Adrenal gland (tissue), 9 donors: ENCODE measurements at regions not wholly inside any gene's neighbourhood (a gene's known extent, or its start where the extent isn't known, plus 50 kb on each side); places are given as distances from the start of the nearest gene placed in this dataset.

Experiments
- DNase-seq, 7 donors: peaks; one replicate each; pipeline ENCODE4 v3.0.0-alpha.2; 2019 to 2020
- H3K27ac ChIP-seq, 5 donors: fragments of 200-600 bp; sonication (generic) in 4 of 5; 1 replicate in 3 of 5; 2 replicates in 2 of 5; pipeline versions ENCODE4 v1.5.1 to v1.8.0; 2016 to 2020; ENCODE audit warnings: mild to moderate bottlenecking in 1 of 5
- H3K27me3 ChIP-seq: fragments of 200-600 bp; 2 replicates; pipeline ENCODE4 v1.8.0; 2021
- H3K36me3 ChIP-seq, 2 donors: fragments of 200-600 bp; replicated peaks in 1 of 2; 1 replicate in 1 of 2; 2 replicates in 1 of 2; pipeline versions ENCODE4 v1.5.1 to v1.8.0; 2018 to 2022
- H3K4me1 ChIP-seq, 2 donors: fragments of 200-600 bp; replicated peaks in 1 of 2; 1 replicate in 1 of 2; 2 replicates in 1 of 2; pipeline versions ENCODE4 v1.5.1 to v1.8.0; 2018 to 2021
- H3K4me3 ChIP-seq, 4 donors: fragments of 200-600 bp; sonication (generic) in 3 of 4; one replicate each; pipeline ENCODE4 v1.5.1; 2016 to 2018
- H3K9me3 ChIP-seq, 3 donors: fragments of 200-600 bp; sonication (generic) in 1 of 3; replicated peaks in 1 of 3; 1 replicate in 2 of 3; 2 replicates in 1 of 3; pipeline versions ENCODE4 v1.5.1 to v1.8.0; 2016 to 2021
- CTCF ChIP-seq, 6 experiments: fragments of 450-650 bp in 4 of 6; fragments of 200-600 bp in 2 of 6; sonication (generic) in 1 of 6; IDR thresholded peaks; 1 replicate in 5 of 6; 2 replicates in 1 of 6; pipeline versions ENCODE4 v1.5.1 to v1.8.0; 2016 to 2021; ENCODE audit warnings: antibody characterized with exemption in 6 of 6, mild to moderate bottlenecking in 2 of 6, moderate library complexity in 1 of 6
- POLR2A ChIP-seq, 2 donors: fragments of 450-650 bp; IDR thresholded peaks; one replicate each; pipeline ENCODE4 v1.6.1; 2017; ENCODE audit warnings: antibody characterized with exemption in 2 of 2, mild to moderate bottlenecking in 2 of 2, moderate library complexity in 1 of 2
- WGBS, 4 donors: extraction: QIAGEN DNeasy Blood & Tissue Kit in 2 of 4; methylation state at CpG; one replicate each; pipeline versions ENCODE4 v1.1.5 to v1.1.7; 2013 to 2017; 5-methylcytosine and 5-hydroxymethylcytosine counted together
- intact Hi-C, 2 donors: fragments of 100-400 bp; cut with DNase I; formaldehyde crosslinking; loops; one replicate each; pipeline versions ENCODE4 v1.14.1 to v1.15.0; 2022 to 2023
- donor health status: healthy with polysubstance abuse.
- donor health status: Bipolar disorder and iron deficiency.
- donor health status: DM: yes; HTN: yes; CAD: no.
- donor health status: DM: no; HTN: no; CAD: no.
- donor health status: DM: no; HTN: no; CAD: no.

DNA sequence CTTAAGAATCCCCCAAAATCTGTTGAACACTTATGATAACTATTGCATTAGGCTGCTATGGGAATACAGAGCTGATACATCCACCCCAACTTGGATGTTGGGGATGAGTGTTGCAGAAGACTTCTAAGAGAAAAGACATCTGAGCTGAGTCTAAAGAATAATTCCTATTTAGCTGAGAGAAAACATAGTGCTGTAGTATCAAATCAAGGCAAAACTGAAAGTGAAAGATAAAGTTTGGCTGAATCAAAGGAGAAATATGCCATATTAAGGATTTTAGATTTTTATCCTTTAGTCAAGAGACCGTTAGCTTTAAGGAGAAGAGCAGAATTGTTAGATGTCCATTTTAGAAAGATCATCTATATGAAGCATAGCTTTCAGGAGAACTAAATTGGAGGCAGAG, 726.9 kb upstream of the PTBP2 start:
- TF ChIP-seq POLR2A (IDR thresholded peaks at IDR 0.05) (no peak), CTCF (IDR thresholded peaks at IDR 0.05) (no peak)
- intact Hi-C loops = no loop called here
- Histone ChIP-seq H3K4me3 (peak overlapping the region in 1 of 4 donors; percentile 15), H3K27me3 (no peaks in the 10 kb centered on the region), H3K4me1 (no peaks in the 10 kb centered on the region), H3K36me3 (no peaks in the 10 kb centered on the region), H3K27ac (no peak overlapping the region), H3K9me3 (peaks cover 0 to 3% (median 0%) of the 10 kb centered on the region in 3 donors)
- DNase-seq = no peak
- WGBS, 4 donors = 44 to 66% (median 49%) methylated on average over 1 of the region's 1 CpG

DNA sequence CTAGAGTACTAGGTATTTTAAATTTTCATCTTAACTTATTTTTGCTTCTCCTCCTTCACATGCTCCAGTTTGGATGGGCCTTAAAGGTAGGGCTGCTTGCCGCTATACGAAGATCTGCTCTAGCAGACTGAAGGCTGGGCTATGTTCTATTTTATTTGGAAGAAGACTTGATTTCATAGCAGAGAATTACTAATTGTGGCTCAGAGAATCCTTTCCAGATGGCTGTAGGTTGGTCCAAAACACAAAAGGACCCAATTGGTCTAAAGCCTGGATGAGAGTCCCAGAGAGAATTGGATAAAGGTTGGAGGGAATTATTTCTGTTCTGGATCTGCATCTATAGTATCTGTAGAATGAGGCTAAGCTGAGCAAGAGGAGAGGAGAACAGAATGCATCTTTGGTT, 719.4 kb upstream of the PTBP2 start:
- peaks cover 0 to under 1% (median 0%) of the 10 kb centered on the region in 3 donors for H3K9me3 ChIP-seq
- WGBS, 4 donors = 71 to 87% (median 82%) methylated on average over 2 of the region's 2 CpGs
- no peaks in the 10 kb centered on the region for H3K27me3 ChIP-seq
- no peak for TF ChIP-seq POLR2A (IDR thresholded peaks at IDR 0.05)
- no peak for TF ChIP-seq CTCF (IDR thresholded peaks at IDR 0.05)
- intact Hi-C loops = no loop called here
- no peak overlapping the region for H3K27ac ChIP-seq
- no peaks in the 10 kb centered on the region for H3K4me1 ChIP-seq
- H3K4me3 ChIP-seq = no peak overlapping the region
- H3K36me3 ChIP-seq = no peaks in the 10 kb centered on the region
- no peak for DNase-seq

- no peak for DNase-seq
- 67 to 71% (median 70%) methylated on average over 9 of the region's 9 CpGs for WGBS, 4 donors
- TF ChIP-seq CTCF (IDR thresholded peaks at IDR 0.05) (no peak), POLR2A (IDR thresholded peaks at IDR 0.05) (no peak)
- no peak overlapping the region for H3K4me3 ChIP-seq
- H3K36me3 ChIP-seq = no peaks in the 10 kb centered on the region
- H3K27ac ChIP-seq = no peak overlapping the region
- H3K9me3 ChIP-seq = peaks cover 0 to 4% (median 0%) of the 10 kb centered on the region in 3 donors
- intact Hi-C loops = no loop called here
- no peaks in the 10 kb centered on the region for H3K27me3 ChIP-seq
- H3K4me1 ChIP-seq = no peaks in the 10 kb centered on the region
Measured at GRCh38 chr1:96002969-96003964, 718.3 kb upstream of the PTBP2 start.

- Histone ChIP-seq H3K27me3 (no peaks in the 10 kb centered on the region), H3K9me3 (peaks cover 0 to 4% (median 0%) of the 10 kb centered on the region in 3 donors), H3K4me3 (no peak overlapping the region), H3K27ac (no peak overlapping the region), H3K4me1 (no peaks in the 10 kb centered on the region), H3K36me3 (no peaks in the 10 kb centered on the region)
- intact Hi-C loops = no loop called here
- no peak for DNase-seq
- TF ChIP-seq POLR2A (IDR thresholded peaks at IDR 0.05) = no peak
- no peak for TF ChIP-seq CTCF (IDR thresholded peaks at IDR 0.05)
- WGBS, 4 donors = 66 to 80% (median 70%) methylated on average over 3 of the region's 3 CpGs
Measured at GRCh38 chr1:96009831-96010434, 711.7 kb upstream of the PTBP2 start.
